Endothelial cell of umbilical vein (primary cell): ENCODE measurements at regions not wholly inside any gene's neighbourhood (a gene's known extent, or its start where the extent isn't known, plus 50 kb on each side); places are given as distances from the start of the nearest gene placed in this dataset.
"Not testable (repeated sequence)": the region's sequence is repeated elsewhere in the genome, so short reads cannot be mapped to it uniquely, and the experiment has no call there.

Source experiments
- BruUV-seq: library from RNA; stranded (reverse); fragments of 400-500 nt; replicated peaks from 2 replicates; lab custom pipeline; 2021; lab: Mats Ljungman, UMichigan
- CTCF ChIA-PET: fragments of 300-600, 350-600 bp; sonication (Branson Sonifier 250); formaldehyde crosslinking; loops from one replicate; lab custom pipeline; 2021; ENCODE audit warnings: antibody characterized with exemption, inconsistent platforms; lab: Charles Lee
- POLR2A ChIA-PET: fragments of 300-600, 350-600 bp; sonication (Branson Sonifier 250); formaldehyde crosslinking; loops from one replicate; lab custom pipeline; 2021; ENCODE audit warnings: antibody characterized with exemption, inconsistent platforms; lab: Charles Lee
- DNase-seq: peaks from one replicate; pipeline ENCODE4 v3.0.0-alpha.2; 2011; ENCODE audit warnings: low read depth, low spot score
- FAIRE-seq: peaks from 2 replicates; lab custom pipeline; 2011; peaks lifted over from hg19 to GRCh38; lab: Jason Lieb, UNC
- H2AFZ ChIP-seq: 2 replicates; pipeline ENCODE4 v1.6.0; 2012; ENCODE audit warnings: low read depth, low read length, control low read depth, inconsistent platforms
- H3K27ac ChIP-seq: 2 replicates; pipeline ENCODE4 v1.5.1; 2011; ENCODE audit warnings: low read depth, mild to moderate bottlenecking, control low read depth, low read length, moderate library complexity; ENCODE audit not compliant: insufficient read depth
- H3K27me3 ChIP-seq, 2 experiments: 2 replicates each; pipeline versions ENCODE4 v1.6.0 to v1.6.1; 2011; ENCODE audit warnings: low read length in 2 of 2, mixed read lengths in 1 of 2; ENCODE audit not compliant: control insufficient read depth in 2 of 2, insufficient read depth in 2 of 2
- H3K36me3 ChIP-seq, 2 experiments: 2 replicates in 1 of 2; 3 replicates in 1 of 2; pipeline ENCODE4 v1.5.1; 2011; ENCODE audit warnings: low read length in 2 of 2, mild to moderate bottlenecking in 1 of 2, moderate library complexity in 1 of 2; ENCODE audit not compliant: control insufficient read depth in 2 of 2, insufficient read depth in 2 of 2; ENCODE audit errors: extremely low read depth in 1 of 2
- H3K4me1 ChIP-seq: 3 replicates; pipeline ENCODE4 v1.5.1; 2011; ENCODE audit warnings: mild to moderate bottlenecking, low read length; ENCODE audit not compliant: control insufficient read depth, insufficient read depth; ENCODE audit errors: extremely low read depth
- H3K4me2 ChIP-seq: 2 replicates; pipeline ENCODE4 v1.6.1; 2011; ENCODE audit warnings: low read length, control low read depth, mixed read lengths; ENCODE audit not compliant: insufficient read depth
- H3K4me3 ChIP-seq, 3 experiments: fragments of 200-600 bp in 1 of 3; sonication (generic), shearing (Covaris generic) in 1 of 3; replicated peaks in 1 of 3; 2 replicates each; pipeline ENCODE4 v1.5.1; 2011 to 2016; ENCODE audit warnings: control low read depth in 3 of 3, low read length in 3 of 3, mild to moderate bottlenecking in 2 of 3, inconsistent platforms in 1 of 3, low read depth in 1 of 3, moderate library complexity in 1 of 3; ENCODE audit not compliant: insufficient read depth in 1 of 3
- H3K79me2 ChIP-seq: 2 replicates; pipeline ENCODE4 v1.6.0; 2012; ENCODE audit warnings: low read length, inconsistent platforms; ENCODE audit not compliant: control insufficient read depth, insufficient read depth
- H3K9ac ChIP-seq: replicated peaks from 2 replicates; pipeline ENCODE3; 2011; ENCODE audit warnings: low read length, control low read depth; ENCODE audit not compliant: insufficient read depth; ENCODE audit errors: extremely low read depth
- H3K9me1 ChIP-seq: replicated peaks from 3 replicates; pipeline ENCODE4 v1.6.0; 2011; ENCODE audit warnings: mild to moderate bottlenecking, low read length; ENCODE audit not compliant: control insufficient read depth, insufficient read depth; ENCODE audit errors: extremely low read depth
- H3K9me3 ChIP-seq: replicated peaks from 2 replicates; pipeline ENCODE4 v1.5.1; 2012; ENCODE audit warnings: low read length, inconsistent platforms; ENCODE audit not compliant: control insufficient read depth, insufficient read depth
- H4K20me1 ChIP-seq: replicated peaks from 2 replicates; pipeline ENCODE3; 2011; ENCODE audit warnings: mild to moderate bottlenecking, low read length; ENCODE audit not compliant: control insufficient read depth, insufficient read depth; ENCODE audit errors: extremely low read depth
- EZH2 ChIP-seq: IDR thresholded peaks from 2 replicates; pipeline ENCODE4 v1.6.1; 2012; ENCODE audit warnings: borderline replicate concordance, low read depth, mild to moderate bottlenecking, moderate library complexity, low read length, inconsistent platforms; ENCODE audit not compliant: severe bottlenecking
- FOS ChIP-seq: IDR thresholded peaks from 2 replicates; pipeline ENCODE4 v1.6.1; 2011; ENCODE audit warnings: mild to moderate bottlenecking, low read length, moderate library complexity, borderline replicate concordance; ENCODE audit not compliant: insufficient read depth
- GATA2 ChIP-seq: IDR thresholded peaks from 2 replicates; pipeline ENCODE4 v1.7.0; 2011; ENCODE audit warnings: low read depth, mild to moderate bottlenecking, moderate library complexity, mixed read lengths, low read length; ENCODE audit not compliant: insufficient read length, insufficient read depth
- JUN ChIP-seq: IDR thresholded peaks from 2 replicates; pipeline ENCODE4 v1.6.1; 2011; ENCODE audit warnings: borderline replicate concordance, low read depth; ENCODE audit not compliant: insufficient read length, insufficient read depth
- MYC ChIP-seq: IDR thresholded peaks from one replicate; pipeline ENCODE4 v1.6.1; 2011; ENCODE audit warnings: mild to moderate bottlenecking, low read depth, low read length
- POLR2A ChIP-seq: IDR thresholded peaks from 2 replicates; pipeline ENCODE4 v1.6.1; 2012; ENCODE audit warnings: low read depth, mild to moderate bottlenecking, control low read depth, low read length
- POLR2AphosphoS5 ChIP-seq: IDR thresholded peaks from 2 replicates; pipeline ENCODE4 v1.6.1; 2012; ENCODE audit warnings: low read depth, mild to moderate bottlenecking, control low read depth, low read length, moderate library complexity; ENCODE audit not compliant: insufficient read depth
- dilution Hi-C: fragments of 300-500 bp; cut with MboI; formaldehyde crosslinking; loops from one replicate; pipeline ENCODE4 v1.15.0; 2019; ENCODE audit warnings: low sequenced_read_pairs; ENCODE audit not compliant: extremely low pct_ligation_motif_present
- intact Hi-C: fragments of 100-400 bp; cut with micrococcal nuclease; formaldehyde crosslinking; loops from one replicate; pipeline ENCODE4 v1.10.0; 2022
- TF ChIP-seq, protein P1 (sequence below): IDR thresholded peaks from 2 replicates; pipeline ENCODE4 v1.6.1; 2011; ENCODE audit not compliant: insufficient read depth, insufficient read length
- TF ChIP-seq, protein P2 (sequence below), 2 donors: IDR thresholded peaks; 1 replicate in 1 of 2; 2 replicates in 1 of 2; pipeline ENCODE4 v1.5.1; 2011; ENCODE audit warnings: low read length in 2 of 2, mild to moderate bottlenecking in 2 of 2, moderate library complexity in 2 of 2, control low read depth in 1 of 2, inconsistent platforms in 1 of 2, low read depth in 1 of 2; ENCODE audit not compliant: insufficient read depth in 1 of 2; ENCODE audit errors: extremely low read depth in 1 of 2

DNA sequence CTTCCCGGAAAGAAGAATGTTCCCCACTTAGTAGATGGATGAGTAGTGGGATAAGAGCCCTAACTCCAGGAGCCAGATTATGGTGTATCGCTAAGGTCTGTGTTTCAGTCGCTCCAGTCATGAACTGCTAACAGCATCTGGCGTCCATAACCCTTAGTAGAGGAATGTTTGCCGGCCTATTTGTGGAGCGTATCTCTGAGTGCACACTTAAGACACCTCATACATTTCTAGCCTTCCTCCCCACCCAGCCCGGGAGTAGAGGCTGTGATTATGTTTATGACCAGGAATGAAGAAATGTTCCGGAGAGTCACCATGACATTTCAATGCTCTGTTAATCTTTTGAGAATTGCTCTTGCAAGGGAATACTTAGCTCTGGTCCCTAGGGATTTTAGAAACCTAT, 251.1 kb upstream of the SOX4 start:
- dilution Hi-C loops = no loop called here
- FAIRE-seq = no peak
- no TSS peak for BruUV-seq

DNA sequence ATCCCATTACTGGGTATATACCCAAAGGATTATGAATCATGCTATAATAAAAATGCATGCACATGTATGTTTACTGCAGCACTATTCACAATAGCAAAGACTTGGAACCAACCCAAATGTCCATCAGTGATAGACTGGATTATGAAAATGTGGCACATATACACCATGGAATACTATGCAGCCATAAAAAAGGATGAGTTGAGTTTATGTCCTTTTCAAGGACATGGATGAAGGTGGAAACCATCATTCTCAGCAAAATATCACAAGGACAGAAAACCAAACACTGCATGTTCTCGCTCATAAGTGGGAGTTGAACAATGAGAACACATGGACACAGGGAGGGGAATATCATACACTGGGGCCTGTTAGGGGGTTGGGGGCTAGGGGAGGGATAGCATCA, 247.8 kb upstream of the SOX4 start:
- H3K27me3 ChIP-seq, H3K9me3 ChIP-seq, FAIRE-seq, H3K4me2 ChIP-seq, H3K36me3 ChIP-seq, CTCF ChIA-PET, H3K27ac ChIP-seq, DNase-seq, POLR2A ChIA-PET, H4K20me1 ChIP-seq, H3K4me1 ChIP-seq, H3K9me1 ChIP-seq, H3K4me3 ChIP-seq, intact Hi-C loops, H2AFZ ChIP-seq, H3K79me2 ChIP-seq, H3K9ac ChIP-seq, dilution Hi-C loops, BruUV-seq: not testable (repeated sequence)

More for the DNA sequence above, 251.1 kb upstream of the SOX4 start:
- Histone ChIP-seq H3K4me2 (no peak overlapping the region), H3K79me2 (no peaks in the 10 kb centered on the region), H3K27ac (no peak overlapping the region), H3K4me1 (peaks cover 4% of the 10 kb centered on the region), H2AFZ (no peak overlapping the region), H3K4me3 (no peak overlapping the region), H3K27me3 (no peaks in the 10 kb centered on the region), H3K9me3 (no peaks in the 10 kb centered on the region), H4K20me1 (no peaks in the 10 kb centered on the region), H3K9ac (no peak overlapping the region), H3K36me3 (no peaks in the 10 kb centered on the region), H3K9me1 (no peaks in the 10 kb centered on the region)
- POLR2A ChIA-PET = no interaction called here
- TF ChIP-seq, protein P1, sequence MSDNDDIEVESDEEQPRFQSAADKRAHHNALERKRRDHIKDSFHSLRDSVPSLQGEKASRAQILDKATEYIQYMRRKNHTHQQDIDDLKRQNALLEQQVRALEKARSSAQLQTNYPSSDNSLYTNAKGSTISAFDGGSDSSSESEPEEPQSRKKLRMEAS = no peak
- TF ChIP-seq, protein P2, sequence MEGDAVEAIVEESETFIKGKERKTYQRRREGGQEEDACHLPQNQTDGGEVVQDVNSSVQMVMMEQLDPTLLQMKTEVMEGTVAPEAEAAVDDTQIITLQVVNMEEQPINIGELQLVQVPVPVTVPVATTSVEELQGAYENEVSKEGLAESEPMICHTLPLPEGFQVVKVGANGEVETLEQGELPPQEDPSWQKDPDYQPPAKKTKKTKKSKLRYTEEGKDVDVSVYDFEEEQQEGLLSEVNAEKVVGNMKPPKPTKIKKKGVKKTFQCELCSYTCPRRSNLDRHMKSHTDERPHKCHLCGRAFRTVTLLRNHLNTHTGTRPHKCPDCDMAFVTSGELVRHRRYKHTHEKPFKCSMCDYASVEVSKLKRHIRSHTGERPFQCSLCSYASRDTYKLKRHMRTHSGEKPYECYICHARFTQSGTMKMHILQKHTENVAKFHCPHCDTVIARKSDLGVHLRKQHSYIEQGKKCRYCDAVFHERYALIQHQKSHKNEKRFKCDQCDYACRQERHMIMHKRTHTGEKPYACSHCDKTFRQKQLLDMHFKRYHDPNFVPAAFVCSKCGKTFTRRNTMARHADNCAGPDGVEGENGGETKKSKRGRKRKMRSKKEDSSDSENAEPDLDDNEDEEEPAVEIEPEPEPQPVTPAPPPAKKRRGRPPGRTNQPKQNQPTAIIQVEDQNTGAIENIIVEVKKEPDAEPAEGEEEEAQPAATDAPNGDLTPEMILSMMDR (IDR thresholded peaks at IDR 0.05; ENCODE audit: extremely low read depth in 1 of 2, insufficient read depth in 1 of 2, low read depth in 1 of 2, low read length in 2 of 2) = no peak
- TF ChIP-seq GATA2 (no peak), EZH2 (no peak), POLR2A (no peak), FOS (no peak), JUN (no peak), MYC (no peak), POLR2AphosphoS5 (no peak)
- DNase-seq = no peak
- CTCF ChIA-PET = no interaction called here
- intact Hi-C loops = no loop called here
